Panc1 (cell line): ENCODE measurements at regions not wholly inside any gene's neighbourhood (a gene's known extent, or its start where the extent isn't known, plus 50 kb on each side); places are given as distances from the start of the nearest gene placed in this dataset.

Experiments
- ATAC-seq: fragments of 200-7000 bp; cut with Tn5 transposase; 2 replicates; pipeline ENCODE4 v1.9.1; 2020; ENCODE audit warnings: mild to moderate bottlenecking, moderate library complexity
- BruUV-seq: library from RNA; stranded (reverse); fragments of 400-500 nt; replicated peaks from 2 replicates; lab custom pipeline; 2021; lab: Mats Ljungman, UMichigan
- CTCF ChIA-PET: fragments of 300-600 bp; sonication (Branson Sonifier 250); formaldehyde crosslinking; loops from one replicate; lab custom pipeline; 2022; ENCODE audit warnings: antibody characterized with exemption; lab: Charles Lee
- POLR2A ChIA-PET: fragments of 300-600 bp; sonication (Branson Sonifier 250); formaldehyde crosslinking; loops from one replicate; lab custom pipeline; 2022; ENCODE audit warnings: antibody characterized with exemption; lab: Charles Lee
- DNase-seq: peaks from one replicate; pipeline ENCODE4 v3.0.0-alpha.2; 2010; ENCODE audit warnings: low read depth, low spot score
- H3K27ac ChIP-seq: 2 replicates; pipeline ENCODE4 v1.5.1; 2011; ENCODE audit warnings: mild to moderate bottlenecking, low read length, inconsistent platforms
- H3K27me3 ChIP-seq: fragments of 200-500 bp; sonication (Bioruptor generic); 2 replicates; pipeline ENCODE4 v1.6.0; 2014; ENCODE audit warnings: low read length, inconsistent platforms; ENCODE audit not compliant: control insufficient read depth, insufficient read depth
- H3K36me3 ChIP-seq: fragments of 200-500 bp; sonication (Bioruptor generic); 2 replicates; pipeline ENCODE4 v1.5.1; 2014; ENCODE audit warnings: inconsistent platforms, mild to moderate bottlenecking, low read length, moderate library complexity; ENCODE audit not compliant: control insufficient read depth, insufficient read depth
- H3K4me1 ChIP-seq: 2 replicates; pipeline ENCODE4 v1.5.1; 2011; ENCODE audit warnings: inconsistent platforms, mild to moderate bottlenecking, low read length, moderate library complexity; ENCODE audit not compliant: control insufficient read depth, insufficient read depth
- H3K4me3 ChIP-seq, 2 experiments: 2 replicates each; pipeline ENCODE4 v1.5.1; 2011 to 2012; ENCODE audit warnings: low read depth in 2 of 2, low read length in 2 of 2, mild to moderate bottlenecking in 2 of 2, inconsistent platforms in 1 of 2, moderate library complexity in 1 of 2
- H3K9me3 ChIP-seq: fragments of 200-500 bp; sonication (Bioruptor generic); 2 replicates; pipeline ENCODE4 v1.5.1; 2014; ENCODE audit warnings: low read depth, mild to moderate bottlenecking, inconsistent platforms, low read length, moderate library complexity; ENCODE audit not compliant: control insufficient read depth, insufficient read depth
- POLR2AphosphoS5 ChIP-seq: IDR thresholded peaks from 2 replicates; pipeline ENCODE4 v1.6.1; 2012; ENCODE audit warnings: mild to moderate bottlenecking, low read depth, low read length, moderate library complexity
- SIN3A ChIP-seq: IDR thresholded peaks from 2 replicates; pipeline ENCODE4 v1.6.1; 2012; ENCODE audit warnings: low read depth, mild to moderate bottlenecking, low read length, moderate library complexity, borderline replicate concordance; ENCODE audit not compliant: insufficient read depth
- in situ Hi-C: cut with HindIII; loops from 2 replicates; pipeline ENCODE4 v1.10.0; 2016; ENCODE audit warnings: low sequenced_read_pairs, low pct_unique_long_range_greater_than_20kb
- intact Hi-C: fragments of 100-400 bp; cut with micrococcal nuclease; formaldehyde crosslinking; loops from one replicate; pipeline ENCODE4 v1.10.0; 2022; ENCODE audit not compliant: unreplicated experiment
- TF ChIP-seq, protein P1 (sequence below): fragments of 450-650 bp; IDR thresholded peaks from 2 replicates; pipeline ENCODE4 v1.5.1; 2017; ENCODE audit warnings: mild to moderate bottlenecking
- TF ChIP-seq, protein P2 (sequence below), 2 experiments: IDR thresholded peaks; 2 replicates each; pipeline ENCODE4 v1.6.1; 2011 to 2012; ENCODE audit warnings: low read depth in 2 of 2, control low read depth in 1 of 2, low read length in 1 of 2, mild to moderate bottlenecking in 1 of 2, moderate library complexity in 1 of 2; ENCODE audit not compliant: insufficient read depth in 1 of 2

DNA sequence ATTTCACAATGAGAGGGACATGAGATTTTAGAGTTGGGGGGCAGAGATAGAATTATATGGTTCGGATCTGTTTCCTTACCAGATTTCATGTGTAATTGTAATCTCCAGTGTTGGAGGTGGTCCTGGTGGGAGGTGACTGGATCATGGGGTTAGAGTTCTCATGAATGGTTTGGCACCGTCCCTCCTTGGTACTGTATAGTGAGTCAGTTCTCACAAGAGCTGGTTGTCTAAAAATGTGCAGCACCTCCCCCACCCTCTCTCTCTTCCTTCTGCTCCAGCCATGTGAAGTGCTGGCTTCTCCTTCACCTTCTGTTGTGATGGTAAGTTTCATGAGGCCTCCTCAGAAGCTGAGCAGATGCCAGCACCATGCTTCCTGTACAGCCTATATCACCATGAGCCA, 138.1 kb downstream of the SCG2 start:
- in situ Hi-C loops, result no loop called here
- TF ChIP-seq, protein P1, sequence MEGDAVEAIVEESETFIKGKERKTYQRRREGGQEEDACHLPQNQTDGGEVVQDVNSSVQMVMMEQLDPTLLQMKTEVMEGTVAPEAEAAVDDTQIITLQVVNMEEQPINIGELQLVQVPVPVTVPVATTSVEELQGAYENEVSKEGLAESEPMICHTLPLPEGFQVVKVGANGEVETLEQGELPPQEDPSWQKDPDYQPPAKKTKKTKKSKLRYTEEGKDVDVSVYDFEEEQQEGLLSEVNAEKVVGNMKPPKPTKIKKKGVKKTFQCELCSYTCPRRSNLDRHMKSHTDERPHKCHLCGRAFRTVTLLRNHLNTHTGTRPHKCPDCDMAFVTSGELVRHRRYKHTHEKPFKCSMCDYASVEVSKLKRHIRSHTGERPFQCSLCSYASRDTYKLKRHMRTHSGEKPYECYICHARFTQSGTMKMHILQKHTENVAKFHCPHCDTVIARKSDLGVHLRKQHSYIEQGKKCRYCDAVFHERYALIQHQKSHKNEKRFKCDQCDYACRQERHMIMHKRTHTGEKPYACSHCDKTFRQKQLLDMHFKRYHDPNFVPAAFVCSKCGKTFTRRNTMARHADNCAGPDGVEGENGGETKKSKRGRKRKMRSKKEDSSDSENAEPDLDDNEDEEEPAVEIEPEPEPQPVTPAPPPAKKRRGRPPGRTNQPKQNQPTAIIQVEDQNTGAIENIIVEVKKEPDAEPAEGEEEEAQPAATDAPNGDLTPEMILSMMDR, result no peak
- TF ChIP-seq SIN3A, result no peak
- TF ChIP-seq, protein P2, sequence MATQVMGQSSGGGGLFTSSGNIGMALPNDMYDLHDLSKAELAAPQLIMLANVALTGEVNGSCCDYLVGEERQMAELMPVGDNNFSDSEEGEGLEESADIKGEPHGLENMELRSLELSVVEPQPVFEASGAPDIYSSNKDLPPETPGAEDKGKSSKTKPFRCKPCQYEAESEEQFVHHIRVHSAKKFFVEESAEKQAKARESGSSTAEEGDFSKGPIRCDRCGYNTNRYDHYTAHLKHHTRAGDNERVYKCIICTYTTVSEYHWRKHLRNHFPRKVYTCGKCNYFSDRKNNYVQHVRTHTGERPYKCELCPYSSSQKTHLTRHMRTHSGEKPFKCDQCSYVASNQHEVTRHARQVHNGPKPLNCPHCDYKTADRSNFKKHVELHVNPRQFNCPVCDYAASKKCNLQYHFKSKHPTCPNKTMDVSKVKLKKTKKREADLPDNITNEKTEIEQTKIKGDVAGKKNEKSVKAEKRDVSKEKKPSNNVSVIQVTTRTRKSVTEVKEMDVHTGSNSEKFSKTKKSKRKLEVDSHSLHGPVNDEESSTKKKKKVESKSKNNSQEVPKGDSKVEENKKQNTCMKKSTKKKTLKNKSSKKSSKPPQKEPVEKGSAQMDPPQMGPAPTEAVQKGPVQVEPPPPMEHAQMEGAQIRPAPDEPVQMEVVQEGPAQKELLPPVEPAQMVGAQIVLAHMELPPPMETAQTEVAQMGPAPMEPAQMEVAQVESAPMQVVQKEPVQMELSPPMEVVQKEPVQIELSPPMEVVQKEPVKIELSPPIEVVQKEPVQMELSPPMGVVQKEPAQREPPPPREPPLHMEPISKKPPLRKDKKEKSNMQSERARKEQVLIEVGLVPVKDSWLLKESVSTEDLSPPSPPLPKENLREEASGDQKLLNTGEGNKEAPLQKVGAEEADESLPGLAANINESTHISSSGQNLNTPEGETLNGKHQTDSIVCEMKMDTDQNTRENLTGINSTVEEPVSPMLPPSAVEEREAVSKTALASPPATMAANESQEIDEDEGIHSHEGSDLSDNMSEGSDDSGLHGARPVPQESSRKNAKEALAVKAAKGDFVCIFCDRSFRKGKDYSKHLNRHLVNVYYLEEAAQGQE (IDR thresholded peaks at IDR 0.05; ENCODE audit: insufficient read depth in 1 of 2, low read depth in 2 of 2, low read length in 1 of 2), result no peak
- Histone ChIP-seq H3K27ac (no peak overlapping the region), H3K4me3 (no peak overlapping the region), H3K9me3 (peaks cover 12% of the 10 kb centered on the region; the same call in 1 of the 2 replicates), H3K27me3 (no peaks in the 10 kb centered on the region), H3K4me1 (no peaks in the 10 kb centered on the region), H3K36me3 (no peaks in the 10 kb centered on the region)
- no TSS peak for BruUV-seq
- ATAC-seq (no peak), DNase-seq (no peak)
- POLR2A ChIA-PET, result no interaction called here
- CTCF ChIA-PET, result no interaction called here
- intact Hi-C loops, result no loop called here

DNA sequence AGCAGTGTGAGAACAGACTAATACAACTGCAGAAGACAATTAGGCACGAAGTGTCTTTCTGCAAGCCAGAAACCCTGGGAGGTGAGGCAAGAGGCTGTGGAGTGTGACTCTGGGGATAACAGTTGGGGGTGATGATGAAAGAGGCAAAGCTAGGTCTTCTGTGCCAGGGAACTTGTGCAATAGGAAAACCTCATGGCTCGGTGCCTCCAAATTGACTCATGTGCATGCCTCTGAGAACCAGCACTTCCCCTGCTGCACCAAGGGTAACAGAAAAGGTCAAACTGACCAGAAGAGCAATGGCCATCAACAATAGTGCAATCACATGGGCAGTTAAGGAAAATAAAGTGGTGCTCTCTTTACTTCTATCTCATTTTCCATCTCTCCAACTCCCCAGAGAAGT, 136.4 kb downstream of the SCG2 start:
- Histone ChIP-seq H3K36me3 (no peaks in the 10 kb centered on the region), H3K4me1 (no peaks in the 10 kb centered on the region), H3K4me3 (no peak overlapping the region), H3K9me3 (peaks cover 12% of the 10 kb centered on the region; the same call in 1 of the 2 replicates), H3K27ac (no peak overlapping the region), H3K27me3 (no peaks in the 10 kb centered on the region)
- in situ Hi-C loops, result no loop called here
- POLR2A ChIA-PET, result no interaction called here
- no TSS peak for BruUV-seq
- ATAC-seq (no peak), DNase-seq (no peak)
- TF ChIP-seq, protein P1, result no peak
- TF ChIP-seq POLR2AphosphoS5 (no peak), SIN3A (no peak)
- TF ChIP-seq, protein P2 (IDR thresholded peaks at IDR 0.05; ENCODE audit: insufficient read depth in 1 of 2, low read depth in 2 of 2, low read length in 1 of 2), result no peak
- intact Hi-C loops, result no loop called here
- CTCF ChIA-PET, result no interaction called here
